Tongue (tissue), 1 donor: ENCODE measurements at regions not wholly inside any gene's neighbourhood (a gene's known extent, or its start where the extent isn't known, plus 50 kb on each side); places are given as distances from the start of the nearest gene placed in this dataset.

ENCODE experiments used
- DNase-seq: peaks from one replicate; pipeline ENCODE4 v3.0.0-alpha.2; 2015

DNA sequence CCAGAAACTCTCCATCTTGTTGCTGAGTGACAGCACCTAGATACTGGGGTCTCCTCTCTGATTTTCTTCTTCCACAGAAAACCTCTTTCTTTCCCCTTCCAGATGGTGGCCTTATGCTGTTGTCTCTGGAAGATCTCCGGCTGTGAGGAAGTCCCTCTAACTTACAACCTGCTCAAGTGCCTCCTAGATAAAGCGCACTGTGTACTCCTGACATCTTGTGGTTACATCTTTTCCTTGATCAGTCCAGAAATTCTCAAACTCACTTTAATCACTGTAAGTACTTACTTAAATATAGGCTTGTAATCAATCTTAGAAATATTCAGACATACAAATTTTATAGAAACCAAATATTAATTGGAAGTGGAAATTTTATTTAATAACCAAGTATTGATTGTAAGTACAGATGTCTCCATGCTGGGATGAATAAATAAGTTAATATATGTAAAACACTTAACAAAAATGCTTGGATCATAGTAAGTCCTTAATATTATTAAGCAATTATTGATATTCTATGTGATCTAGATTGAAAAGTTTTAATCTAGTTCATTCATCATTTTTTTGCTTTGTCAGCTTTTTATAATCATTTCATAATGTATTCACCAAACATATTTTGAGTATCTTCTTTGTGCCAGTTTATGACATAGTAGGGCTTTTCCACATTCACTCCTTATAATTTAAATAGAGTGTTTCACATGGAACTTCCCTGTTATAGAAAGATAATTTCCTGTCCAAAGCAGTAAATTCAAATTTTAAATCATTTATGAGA lies 1381.4 kb upstream of the CDH6 start:
- peak; percentile 1 for DNase-seq

DNA sequence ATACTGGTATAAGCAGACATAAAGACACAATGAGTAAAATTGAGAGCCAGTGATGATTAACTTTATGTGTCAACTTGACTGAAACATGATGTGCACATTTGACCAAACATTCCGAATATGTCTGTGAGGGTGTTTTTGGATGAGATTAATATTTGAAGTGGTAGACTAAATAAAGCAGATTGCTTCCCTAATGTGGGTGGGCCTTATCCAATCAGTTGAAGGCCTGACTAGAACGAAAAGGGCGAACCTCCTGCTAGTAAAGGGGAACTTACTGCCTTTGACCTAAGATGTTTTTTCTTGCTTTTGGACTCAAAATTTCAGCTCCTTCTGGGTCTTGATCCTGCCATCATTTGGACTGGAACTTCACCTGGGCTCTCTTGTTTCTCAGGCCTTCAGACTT lies 1387.7 kb upstream of the CDH6 start:
- no peak for DNase-seq

DNA sequence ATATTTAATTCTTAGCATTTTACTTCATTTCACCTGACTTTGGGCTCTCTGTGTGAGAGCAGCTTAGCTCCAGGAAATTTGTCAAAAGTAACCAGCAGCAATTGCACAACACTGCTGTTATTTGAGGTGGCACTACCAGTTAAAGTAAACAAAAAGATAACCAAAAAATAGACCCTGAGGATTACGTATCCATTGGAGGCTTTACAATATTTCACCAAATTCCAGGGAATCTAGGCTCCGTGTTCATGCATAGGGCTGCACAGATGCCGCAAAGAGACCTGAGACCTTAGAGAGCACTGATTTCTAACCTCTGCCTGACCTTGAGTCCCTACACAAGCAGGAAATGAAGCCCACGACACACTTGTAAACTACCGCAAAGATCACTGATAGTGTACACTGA lies 1392.7 kb upstream of the CDH6 start:
- DNase-seq, result no peak

DNA sequence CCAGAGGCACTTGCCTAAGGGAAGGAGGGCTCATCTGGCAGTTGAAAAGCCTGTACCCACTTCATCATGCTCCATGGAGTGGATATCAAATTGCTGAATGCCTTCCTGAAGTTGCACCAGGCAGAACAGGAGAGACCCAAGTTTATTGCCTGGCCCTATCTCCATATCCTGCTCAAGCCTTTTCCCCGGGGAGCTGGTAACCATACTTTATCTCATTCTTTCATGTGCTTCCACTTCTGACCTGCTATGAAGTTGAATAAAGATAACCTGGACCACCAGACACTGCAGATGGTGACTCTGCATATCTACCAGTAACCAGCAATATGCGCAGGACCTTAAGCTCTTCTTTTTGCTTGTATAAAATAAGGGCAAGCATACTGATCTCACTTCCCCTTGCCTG lies 1397.5 kb upstream of the CDH6 start:
- peak; percentile 1 for DNase-seq

DNA sequence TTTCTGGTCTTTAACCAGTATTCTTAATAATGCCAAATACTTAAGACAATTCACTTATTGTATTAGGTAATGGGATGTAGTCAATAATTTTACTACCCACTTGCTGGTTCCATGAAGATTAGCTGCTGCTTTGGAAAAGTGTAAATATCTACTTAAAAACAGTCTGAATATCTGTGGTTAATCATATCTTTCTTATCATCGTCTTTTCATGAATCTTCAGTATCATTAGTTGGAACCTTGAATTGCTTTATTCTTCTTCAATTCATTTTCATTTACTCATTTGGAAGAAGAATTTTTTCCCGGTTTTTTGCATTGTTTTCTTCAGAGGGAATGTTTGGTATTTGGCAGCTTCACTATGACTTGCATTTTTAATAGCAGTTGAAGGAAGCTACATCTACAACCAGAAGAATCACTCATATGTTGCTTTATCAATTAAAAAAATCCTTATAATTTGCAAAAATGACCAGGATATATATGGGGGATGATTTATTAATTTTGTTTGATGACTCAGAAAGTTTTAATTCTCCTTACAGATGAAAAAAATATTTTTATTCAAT lies 1398.3 kb upstream of the CDH6 start:
- no peak for DNase-seq

DNA sequence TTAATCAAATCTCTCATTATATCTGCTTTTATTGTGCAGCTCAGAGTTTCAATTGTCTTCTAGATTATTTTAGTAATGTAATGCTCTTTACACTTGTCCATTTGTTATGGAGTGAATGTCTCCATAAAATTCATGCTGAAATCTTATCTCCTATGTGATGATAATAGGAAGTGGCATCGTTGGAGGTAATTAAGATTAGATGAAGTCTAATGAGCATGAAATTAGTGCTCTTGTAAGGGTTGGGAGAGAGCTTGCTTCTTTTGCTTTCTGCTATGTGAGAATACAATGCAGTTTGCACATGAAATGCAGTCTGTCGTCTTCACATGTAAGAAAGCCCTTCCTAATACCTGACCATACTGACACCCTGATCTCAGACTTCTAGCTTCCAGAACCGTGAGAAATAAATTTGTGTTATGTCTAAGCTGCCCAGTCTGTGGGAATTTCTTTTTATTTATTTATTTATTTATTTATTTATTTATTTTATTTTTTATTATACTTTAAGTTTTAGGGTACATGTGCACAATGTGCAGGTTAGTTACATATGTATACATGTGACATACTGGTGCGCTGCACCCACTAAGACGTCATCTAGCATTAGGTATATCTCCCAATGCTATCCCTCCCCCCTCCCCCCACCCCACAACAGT lies 1399.2 kb upstream of the CDH6 start:
- DNase-seq, result no peak

DNA sequence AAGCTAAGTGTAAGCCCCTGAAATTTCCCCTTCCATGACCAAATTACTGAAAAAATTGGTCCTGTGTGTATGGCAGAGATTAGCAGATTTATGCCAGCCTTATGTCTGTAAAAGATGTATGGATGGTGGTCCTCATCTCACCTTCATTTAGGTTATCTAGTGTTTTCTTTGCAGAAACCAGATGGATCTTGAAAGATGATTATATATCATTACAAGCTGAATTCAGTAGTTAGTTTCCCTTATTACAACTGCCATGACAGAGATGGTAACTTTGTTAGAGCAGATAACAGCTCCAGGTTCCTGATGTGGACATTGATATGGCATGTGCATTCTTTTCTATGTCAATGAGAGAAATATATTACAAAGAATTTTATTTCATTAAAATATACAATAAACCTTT lies 1403.2 kb upstream of the CDH6 start:
- DNase-seq, result no peak

DNA sequence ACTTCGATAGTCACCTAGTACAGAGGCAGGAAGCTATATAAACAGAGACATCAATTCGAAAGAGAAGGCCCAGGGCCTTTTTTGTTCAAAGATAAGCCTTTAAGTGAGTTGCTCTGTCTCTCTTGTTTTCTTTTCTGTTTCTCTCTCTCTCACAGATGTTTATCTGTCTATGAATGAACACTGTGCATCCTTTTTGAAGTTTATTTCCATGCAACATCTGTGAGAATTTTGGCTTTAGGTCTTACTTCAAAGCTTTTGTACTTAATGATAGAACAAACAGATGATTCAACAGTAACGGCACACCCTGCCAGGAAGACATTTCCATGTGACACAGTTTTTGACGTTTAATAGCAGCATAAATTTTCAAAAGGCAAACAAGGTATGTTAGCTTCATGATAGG lies 1413.1 kb upstream of the CDH6 start:
- DNase-seq, result no peak

DNA sequence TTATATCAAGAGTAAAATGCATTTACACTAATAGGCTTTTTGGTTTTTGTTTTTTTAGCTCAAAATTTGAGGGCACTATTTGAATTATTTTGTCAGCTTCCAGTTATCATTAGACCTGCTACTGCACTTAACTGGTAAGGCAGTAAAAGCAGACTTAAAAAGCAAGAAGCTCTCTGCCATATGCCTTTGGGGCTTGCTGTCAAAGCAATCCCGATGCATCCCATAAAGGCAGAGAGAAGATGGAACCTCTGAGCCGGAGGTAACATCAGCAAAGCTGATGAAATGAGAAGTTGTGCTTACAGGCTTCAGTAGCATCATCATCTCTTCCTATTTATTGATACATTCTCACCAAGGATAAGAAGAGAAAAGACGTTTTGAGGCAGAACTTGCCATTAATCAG lies 1414.3 kb upstream of the CDH6 start:
- DNase-seq, result no peak

DNA sequence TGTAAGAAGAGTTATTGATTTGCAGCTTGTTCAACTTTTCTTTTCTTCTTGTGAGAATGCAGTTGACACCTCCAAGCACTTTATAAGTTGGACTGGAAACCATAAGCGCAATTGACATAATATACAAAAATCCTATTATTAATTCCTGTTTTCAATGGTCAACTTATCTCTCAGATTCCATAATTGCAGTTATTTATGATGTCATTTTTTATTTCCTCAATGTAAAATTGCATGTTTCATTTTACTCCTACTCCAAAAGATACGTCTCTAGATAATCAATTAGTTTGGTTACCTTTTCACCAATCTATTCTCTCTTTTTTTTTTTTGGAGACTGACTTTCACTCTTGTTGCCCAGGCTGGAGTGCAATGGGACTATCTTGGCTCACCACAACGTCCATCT lies 1416.1 kb upstream of the CDH6 start:
- DNase-seq, result no peak

DNA sequence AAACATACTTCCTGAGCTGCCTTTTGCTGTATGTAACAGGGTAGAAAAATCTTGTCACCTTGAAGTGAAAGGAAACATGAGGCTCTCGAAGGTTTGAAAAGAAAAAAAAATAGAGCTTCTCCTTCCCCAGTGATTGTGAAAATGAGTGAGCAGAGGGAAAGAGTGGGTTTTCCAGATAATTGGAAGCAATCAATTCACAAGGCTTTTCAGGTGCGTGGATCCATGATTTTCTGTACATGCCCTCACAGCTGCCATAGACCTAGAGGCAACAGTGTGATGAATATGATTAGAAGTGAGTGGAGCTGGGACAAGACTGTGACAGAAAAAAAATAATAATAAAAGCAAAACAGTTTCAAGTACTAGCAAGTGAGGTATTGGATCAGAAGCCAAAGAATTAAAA lies 1422.5 kb upstream of the CDH6 start:
- no peak for DNase-seq

DNA sequence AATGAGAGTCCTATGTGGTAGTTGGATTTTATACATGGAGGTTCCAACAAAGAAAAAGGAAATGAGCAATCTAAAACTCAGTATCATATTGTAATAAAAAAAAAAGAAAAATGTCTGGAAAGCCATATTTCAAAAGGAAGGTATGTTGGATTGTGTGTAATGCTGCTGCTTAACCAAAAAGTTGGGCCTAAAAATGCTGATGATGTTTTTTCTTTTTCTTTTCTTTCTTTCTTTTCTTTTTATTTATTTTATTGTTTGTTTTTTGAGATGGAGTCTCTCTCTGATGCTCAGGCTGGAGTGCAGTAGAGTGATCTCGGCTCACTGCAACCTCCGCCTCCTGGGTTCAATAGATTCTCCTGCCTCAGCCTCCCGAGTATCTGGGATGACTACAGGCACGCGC lies 1424.0 kb upstream of the CDH6 start:
- DNase-seq, result no peak

DNA sequence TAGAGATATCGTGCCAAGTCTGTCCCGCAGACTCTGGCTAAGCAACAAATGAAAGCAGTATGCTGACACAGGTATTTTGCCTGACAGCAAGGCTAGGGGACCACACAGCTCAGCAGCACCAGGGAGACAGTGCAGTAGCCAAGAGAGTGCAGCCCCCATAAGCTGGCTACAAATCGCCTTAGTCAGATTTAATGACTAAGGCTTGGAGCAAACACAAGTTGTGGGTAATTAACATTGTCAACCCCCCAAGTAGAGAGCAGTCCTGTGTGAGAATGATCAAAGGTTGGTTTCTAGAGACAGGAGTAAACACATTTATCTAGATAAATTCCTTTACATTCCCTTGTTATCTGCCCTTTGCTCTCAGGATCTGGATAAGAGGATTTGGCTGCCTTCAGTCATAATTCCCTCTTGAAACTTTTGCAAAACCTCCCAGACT lies 1434.5 kb upstream of the CDH6 start:
- DNase-seq, result no peak

DNA sequence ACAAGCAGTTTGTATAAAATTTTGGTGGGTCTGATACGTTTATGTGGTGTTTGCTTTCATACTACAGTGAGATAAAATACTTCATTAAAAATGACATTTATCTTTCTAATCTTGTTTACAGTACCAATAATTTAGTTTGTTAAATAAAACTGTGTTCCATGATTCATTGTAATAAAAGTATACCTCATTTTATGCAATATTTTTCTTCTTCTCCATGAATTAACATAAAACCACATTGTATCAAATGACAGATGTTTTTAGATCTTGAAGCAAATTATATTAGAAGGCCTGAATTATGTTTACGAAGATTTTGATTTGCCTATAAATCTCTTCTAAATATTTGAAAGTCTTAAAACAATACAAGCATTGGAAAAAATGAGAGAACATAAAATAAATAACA lies 1443.0 kb upstream of the CDH6 start:
- DNase-seq, result no peak

DNA sequence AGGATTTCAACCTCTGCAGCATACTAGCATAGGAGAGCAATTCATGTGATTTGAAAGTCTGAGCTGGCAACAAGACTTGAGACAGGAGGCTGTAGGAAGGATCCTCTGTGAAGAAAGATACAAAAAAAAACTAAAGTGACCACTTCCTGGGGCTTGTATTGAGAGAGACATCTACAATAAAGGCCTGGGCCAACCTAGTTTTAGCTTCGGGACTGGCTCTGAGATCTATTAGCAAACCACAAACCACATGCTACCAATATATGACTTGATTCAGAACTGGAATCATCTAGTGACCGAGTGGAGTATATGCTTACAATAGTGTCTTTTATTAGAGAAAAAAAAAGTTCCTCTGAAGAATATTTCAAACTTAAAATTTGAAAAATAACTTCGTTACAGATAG lies 1448.9 kb upstream of the CDH6 start:
- DNase-seq, result no peak

DNA sequence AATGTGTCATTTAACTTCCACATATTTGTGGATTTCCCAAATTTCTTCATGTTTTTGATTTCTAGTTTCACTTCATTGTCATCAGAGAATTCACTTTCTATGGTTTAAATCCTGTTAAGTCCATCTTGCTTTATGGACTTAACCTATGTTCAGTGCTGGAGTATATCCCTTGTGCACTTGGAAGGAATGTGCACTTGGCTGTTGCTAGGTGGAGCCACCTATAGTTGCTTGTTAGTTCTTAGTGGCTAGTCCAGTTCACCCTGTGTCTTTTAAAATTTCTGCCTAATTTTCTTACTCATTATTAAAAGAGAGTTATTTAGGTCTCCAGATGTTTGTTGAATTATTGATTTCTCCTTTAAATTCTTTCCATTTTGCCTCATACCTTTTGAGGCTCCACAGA lies 1472.5 kb upstream of the CDH6 start:
- DNase-seq, result no peak

DNA sequence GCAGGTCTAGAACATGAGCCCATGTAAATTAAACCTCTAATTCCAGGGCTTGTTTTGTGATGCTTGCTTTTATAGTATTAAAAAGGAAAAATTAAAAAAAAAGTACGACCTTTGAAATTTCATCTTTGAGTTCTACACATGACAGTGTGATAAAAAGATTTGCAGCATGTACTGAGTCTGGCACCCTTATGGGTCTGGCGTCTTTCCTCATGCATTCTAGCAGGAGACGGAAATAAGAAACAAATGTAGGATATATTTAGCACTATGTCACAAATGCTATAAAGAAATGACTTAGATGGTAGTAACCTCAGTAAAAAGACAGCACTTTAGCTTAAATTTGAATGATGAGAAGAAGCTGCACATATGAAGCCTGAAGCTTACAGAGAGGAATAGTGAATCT lies 1474.3 kb upstream of the CDH6 start:
- no peak for DNase-seq

DNA sequence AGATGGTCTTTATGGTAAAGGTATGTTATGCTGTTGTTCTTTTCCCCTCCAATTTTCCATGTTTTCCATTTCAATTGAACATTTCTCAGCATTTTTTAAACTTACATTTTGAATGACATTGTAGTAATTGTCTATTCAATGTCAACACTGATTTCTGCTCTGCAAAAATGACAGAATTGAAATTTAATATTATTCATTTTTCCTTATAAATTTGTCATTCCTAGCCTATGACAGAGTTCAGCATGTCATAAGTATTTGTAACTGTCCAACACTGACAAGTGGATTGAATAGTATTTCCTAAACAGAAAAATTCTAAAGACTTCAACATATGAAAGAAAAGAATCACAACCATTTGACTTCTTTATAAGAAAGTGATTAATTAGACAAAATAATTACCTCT lies 1478.3 kb upstream of the CDH6 start:
- DNase-seq, result no peak

DNA sequence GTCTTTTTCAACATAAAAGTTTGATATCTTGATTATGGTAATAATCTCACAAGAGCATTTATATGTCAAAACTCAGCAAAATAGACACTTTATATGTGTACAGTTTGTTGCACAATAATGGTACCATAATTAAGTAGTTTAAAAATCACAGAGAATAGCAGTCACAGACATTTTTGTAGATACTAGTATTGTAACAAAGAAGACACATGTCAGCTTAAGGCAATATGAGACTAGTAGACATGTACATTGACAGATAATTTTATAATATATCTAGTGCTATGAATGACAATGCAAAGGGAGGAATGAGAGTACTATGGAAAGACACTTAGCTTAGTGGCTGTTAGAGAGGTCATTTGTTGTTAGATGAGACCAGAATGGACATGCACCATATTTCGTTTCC lies 1490.6 kb upstream of the CDH6 start:
- DNase-seq, result no peak

DNA sequence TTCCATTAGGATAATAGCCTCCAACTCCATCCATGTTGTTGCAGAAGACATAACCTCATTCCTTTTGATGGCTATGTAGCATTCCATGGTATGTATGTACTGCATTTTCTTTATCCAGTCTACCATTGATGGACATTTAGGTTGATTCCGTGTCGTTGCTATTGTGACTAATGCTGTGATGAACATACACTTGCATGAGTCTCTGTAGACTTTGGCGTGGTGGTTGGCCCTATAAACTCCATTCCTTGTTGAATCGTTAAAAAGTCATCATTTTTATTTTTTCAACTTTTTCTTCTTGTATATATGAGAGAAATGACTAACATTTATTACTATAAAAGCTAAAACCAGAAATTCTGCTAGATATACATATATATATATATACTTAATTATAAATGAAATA lies 1491.9 kb upstream of the CDH6 start:
- DNase-seq, result no peak

DNA sequence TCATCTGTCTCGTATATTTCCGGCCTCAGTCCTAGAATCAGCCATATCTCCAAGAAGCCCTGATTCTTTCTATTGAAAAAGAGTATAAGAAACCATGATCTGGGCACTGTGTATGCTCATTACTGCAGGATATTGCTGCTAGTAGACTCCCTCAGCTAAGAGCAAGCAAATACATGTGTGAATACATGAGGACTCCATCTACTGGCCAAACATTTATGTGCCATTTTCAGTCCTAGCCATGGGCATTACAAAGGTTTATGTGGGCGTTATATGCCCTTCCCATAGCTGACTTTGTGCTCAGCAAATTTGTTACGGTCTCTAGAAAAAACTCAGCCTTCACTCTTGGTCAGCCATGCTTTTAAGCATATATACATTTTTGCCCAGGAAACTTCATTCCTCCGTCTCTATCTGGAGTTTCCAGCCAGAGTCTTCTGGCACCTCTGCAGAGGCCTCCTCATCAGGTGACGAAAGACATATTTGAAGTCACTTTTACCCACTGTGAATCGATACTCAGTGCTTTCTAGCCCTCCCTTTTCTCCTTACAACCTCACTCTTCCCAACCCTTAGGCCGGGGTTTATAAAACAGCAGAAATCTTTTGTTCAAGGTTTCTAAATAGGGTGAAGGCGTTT lies 1495.6 kb upstream of the CDH6 start:
- peak; percentile 13 for DNase-seq

DNA sequence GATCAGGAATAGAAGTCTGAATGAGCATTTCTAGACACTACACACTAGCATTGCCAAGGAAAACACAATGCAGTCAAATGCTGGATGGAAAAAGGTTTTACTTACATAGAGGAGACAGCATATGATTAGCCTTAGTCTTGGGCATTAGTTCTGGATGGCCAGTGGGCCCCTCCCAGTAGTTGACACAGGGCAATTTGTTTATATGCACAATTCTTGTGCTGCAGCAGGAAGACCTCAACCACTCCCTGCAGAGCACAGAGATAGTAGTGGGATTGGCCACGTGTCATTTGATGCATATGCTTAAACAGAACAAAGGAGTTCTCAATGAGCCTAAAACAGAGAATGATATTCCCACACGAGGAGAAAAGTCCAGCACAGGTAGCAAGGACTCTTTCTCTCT lies 1496.2 kb upstream of the CDH6 start:
- no peak for DNase-seq

DNA sequence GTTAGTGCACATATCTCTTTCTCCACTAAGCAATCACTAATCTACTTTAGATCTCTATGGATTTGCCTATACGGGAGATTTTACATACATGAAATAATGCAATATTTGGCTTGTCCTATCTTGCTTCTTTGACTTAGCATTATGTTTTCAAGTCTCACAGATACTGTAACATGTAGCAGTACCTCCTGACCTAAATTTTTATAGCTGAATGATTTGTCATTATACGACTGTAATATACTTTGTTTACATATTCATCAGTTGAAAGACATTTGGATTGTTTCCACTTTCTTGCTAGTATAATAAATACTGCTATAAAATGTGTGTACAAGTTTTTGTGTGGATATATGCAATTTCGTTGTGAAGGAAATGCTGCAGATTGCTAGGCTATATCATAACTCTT lies 1520.8 kb upstream of the CDH6 start:
- DNase-seq, result no peak

DNA sequence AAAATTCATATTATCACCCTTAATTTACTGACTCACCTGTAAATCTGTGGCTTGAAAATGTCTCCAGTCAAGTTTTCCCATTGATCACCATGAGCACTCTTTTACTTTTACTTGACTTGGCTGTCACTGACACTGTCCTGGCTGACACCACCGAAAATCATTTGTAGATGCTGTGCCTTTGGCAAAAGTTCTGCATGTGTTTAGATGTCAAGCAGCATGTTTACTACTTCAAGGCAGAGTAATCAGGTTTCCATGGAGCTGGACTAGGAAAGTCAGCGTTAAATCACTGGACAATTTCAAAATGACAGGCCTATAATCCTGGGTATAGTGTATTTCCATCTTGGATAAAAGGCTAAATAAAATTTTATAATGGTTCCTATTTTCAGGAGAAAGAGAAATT lies 1530.6 kb upstream of the CDH6 start:
- peak; percentile 44 for DNase-seq
